HG03097 (cell line): ENCODE measurements at regions not wholly inside any gene's neighbourhood (a gene's known extent, or its start where the extent isn't known, plus 50 kb on each side); places are given as distances from the start of the nearest gene placed in this dataset.
"Not testable (repeated sequence)": the region's sequence is repeated elsewhere in the genome, so short reads cannot be mapped to it uniquely, and the experiment has no call there.

Experiments
- ATAC-seq: cut with Tn5 transposase; IDR thresholded peaks from one replicate; pipeline ENCODE4 v1.9.1; 2021; ENCODE audit not compliant: unreplicated experiment, low FRiP score

GRCh38 chr1:120282744-120283464 lies 106.6 kb upstream of the SEC22B start:
- not testable (repeated sequence) for ATAC-seq

- not testable (repeated sequence) for ATAC-seq
Measured at GRCh38 chr1:120278259-120278610, 101.9 kb upstream of the SEC22B start.

GRCh38 chr1:120277428-120278258 lies 101.3 kb upstream of the SEC22B start:
- ATAC-seq = not testable (repeated sequence)

- ATAC-seq = not testable (repeated sequence)
Measured at GRCh38 chr1:120276710-120277109, 100.4 kb upstream of the SEC22B start.

GRCh38 chr1:120274438-120274837 lies 98.1 kb upstream of the SEC22B start:
- not testable (repeated sequence) for ATAC-seq

- not testable (repeated sequence) for ATAC-seq
Measured at GRCh38 chr1:120273363-120273762, 97.0 kb upstream of the SEC22B start.

GRCh38 chr1:120272242-120272641 lies 95.9 kb upstream of the SEC22B start:
- ATAC-seq = not testable (repeated sequence)

- ATAC-seq = not testable (repeated sequence)
Measured at GRCh38 chr1:120271561-120272221, 95.4 kb upstream of the SEC22B start.

- ATAC-seq = not testable (repeated sequence)
Measured at GRCh38 chr1:120267894-120268551, 91.7 kb upstream of the SEC22B start.

- ATAC-seq = not testable (repeated sequence)
Measured at GRCh38 chr1:120264564-120264963, 88.2 kb upstream of the SEC22B start.

GRCh38 chr1:120262791-120263751 lies 86.8 kb upstream of the SEC22B start:
- ATAC-seq = not testable (repeated sequence)

- not testable (repeated sequence) for ATAC-seq
Measured at GRCh38 chr1:120257778-120258105, 81.4 kb upstream of the SEC22B start.

- ATAC-seq = not testable (repeated sequence)
Measured at GRCh38 chr1:120257064-120257777, 80.9 kb upstream of the SEC22B start.

- ATAC-seq = not testable (repeated sequence)
Measured at GRCh38 chr1:120250756-120251155, 74.4 kb upstream of the SEC22B start.

GRCh38 chr1:120248726-120249427 lies 72.6 kb upstream of the SEC22B start:
- ATAC-seq = not testable (repeated sequence)

- ATAC-seq = not testable (repeated sequence)
Measured at GRCh38 chr1:120248203-120248602, 71.9 kb upstream of the SEC22B start.

- ATAC-seq = not testable (repeated sequence)
Measured at GRCh38 chr1:120243867-120244266, 67.5 kb upstream of the SEC22B start.

- not testable (repeated sequence) for ATAC-seq
Measured at GRCh38 chr1:120242582-120242981, 66.3 kb upstream of the SEC22B start.
